Liver (tissue), 3 donors: ENCODE measurements at regions not wholly inside any gene's neighbourhood (a gene's known extent, or its start where the extent isn't known, plus 50 kb on each side); places are given as distances from the start of the nearest gene placed in this dataset.
"Not testable (repeated sequence)": the region's sequence is repeated elsewhere in the genome, so short reads cannot be mapped to it uniquely, and the experiment has no call there.

ENCODE experiments used
- GABPA ChIP-seq, 2 donors: IDR thresholded peaks in 1 of 2; conservative IDR thresholded peaks in 1 of 2; 2 replicates each; pipeline ENCODE4 v1.6.1; 2016; ENCODE audit warnings: antibody characterized with exemption in 2 of 2, mild to moderate bottlenecking in 1 of 2, moderate library complexity in 1 of 2
- HNF4A ChIP-seq, 2 donors: conservative IDR thresholded peaks; 2 replicates each; pipeline ENCODE4 v1.6.1; 2016; ENCODE audit warnings: antibody characterized with exemption in 2 of 2, mild to moderate bottlenecking in 2 of 2
- JUND ChIP-seq, 2 donors: IDR thresholded peaks; 2 replicates each; pipeline ENCODE4 v1.6.1; 2016; ENCODE audit warnings: antibody characterized with exemption in 2 of 2
- RXRA ChIP-seq, 2 donors: IDR thresholded peaks; 2 replicates each; pipeline ENCODE4 v1.6.1; 2017 to 2018; ENCODE audit warnings: antibody characterized with exemption in 2 of 2, mild to moderate bottlenecking in 1 of 2
- SP1 ChIP-seq: IDR thresholded peaks from 2 replicates; pipeline ENCODE4 v1.6.1; 2018; ENCODE audit warnings: antibody characterized with exemption, mild to moderate bottlenecking
- TAF1 ChIP-seq: conservative IDR thresholded peaks from 2 replicates; pipeline ENCODE4 v1.6.1; 2016; ENCODE audit warnings: antibody characterized with exemption, mild to moderate bottlenecking
- TF ChIP-seq, protein P1 (sequence below): fragments of 150-350 bp; IDR thresholded peaks from 2 replicates; pipeline ENCODE4 v1.5.1; 2017; ENCODE audit warnings: improper control_type of control experiment, low read depth, low read length; ENCODE audit not compliant: missing input control
- TF ChIP-seq, protein P2 (sequence below): IDR thresholded peaks from 2 replicates; pipeline ENCODE4 v1.6.1; 2016; ENCODE audit warnings: antibody characterized with exemption, mild to moderate bottlenecking
- TF ChIP-seq, protein P3 (sequence below): IDR thresholded peaks from 2 replicates; pipeline ENCODE4 v1.6.1; 2016; ENCODE audit warnings: antibody characterized with exemption
- donor health status: healthy.
- donor health status: healthy.

DNA sequence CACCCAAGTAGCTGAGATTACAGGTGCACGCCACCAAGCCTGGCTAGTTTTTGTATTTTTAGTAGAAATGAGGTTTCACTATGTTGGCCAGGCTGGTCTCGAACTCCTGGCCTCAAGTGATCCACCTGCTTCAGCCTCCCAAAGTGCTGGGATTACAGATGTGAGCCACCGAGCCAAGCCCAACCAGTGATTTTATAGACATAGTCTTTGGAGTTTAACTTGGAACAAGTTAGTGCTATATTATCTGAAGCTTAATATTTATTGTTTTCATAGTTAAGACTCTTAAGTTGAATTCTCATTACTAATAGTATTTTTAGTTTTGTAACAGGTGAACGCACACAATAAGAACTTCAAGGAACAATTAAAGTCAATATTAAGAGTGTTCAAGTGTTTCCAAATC is 122.1 kb downstream of the SPAG6 start:
- TF ChIP-seq, protein P1, sequence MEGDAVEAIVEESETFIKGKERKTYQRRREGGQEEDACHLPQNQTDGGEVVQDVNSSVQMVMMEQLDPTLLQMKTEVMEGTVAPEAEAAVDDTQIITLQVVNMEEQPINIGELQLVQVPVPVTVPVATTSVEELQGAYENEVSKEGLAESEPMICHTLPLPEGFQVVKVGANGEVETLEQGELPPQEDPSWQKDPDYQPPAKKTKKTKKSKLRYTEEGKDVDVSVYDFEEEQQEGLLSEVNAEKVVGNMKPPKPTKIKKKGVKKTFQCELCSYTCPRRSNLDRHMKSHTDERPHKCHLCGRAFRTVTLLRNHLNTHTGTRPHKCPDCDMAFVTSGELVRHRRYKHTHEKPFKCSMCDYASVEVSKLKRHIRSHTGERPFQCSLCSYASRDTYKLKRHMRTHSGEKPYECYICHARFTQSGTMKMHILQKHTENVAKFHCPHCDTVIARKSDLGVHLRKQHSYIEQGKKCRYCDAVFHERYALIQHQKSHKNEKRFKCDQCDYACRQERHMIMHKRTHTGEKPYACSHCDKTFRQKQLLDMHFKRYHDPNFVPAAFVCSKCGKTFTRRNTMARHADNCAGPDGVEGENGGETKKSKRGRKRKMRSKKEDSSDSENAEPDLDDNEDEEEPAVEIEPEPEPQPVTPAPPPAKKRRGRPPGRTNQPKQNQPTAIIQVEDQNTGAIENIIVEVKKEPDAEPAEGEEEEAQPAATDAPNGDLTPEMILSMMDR: not testable (repeated sequence)
- TF ChIP-seq JUND (IDR thresholded peaks at IDR 0.05); HNF4A (conservative IDR thresholded peaks at IDR 0.05); TAF1; RXRA (IDR thresholded peaks at IDR 0.05); GABPA (IDR thresholded peaks at IDR 0.05 in 1 of 2, conservative IDR thresholded peaks at IDR 0.05 in 1 of 2); SP1: not testable (repeated sequence)
- TF ChIP-seq, protein P2, sequence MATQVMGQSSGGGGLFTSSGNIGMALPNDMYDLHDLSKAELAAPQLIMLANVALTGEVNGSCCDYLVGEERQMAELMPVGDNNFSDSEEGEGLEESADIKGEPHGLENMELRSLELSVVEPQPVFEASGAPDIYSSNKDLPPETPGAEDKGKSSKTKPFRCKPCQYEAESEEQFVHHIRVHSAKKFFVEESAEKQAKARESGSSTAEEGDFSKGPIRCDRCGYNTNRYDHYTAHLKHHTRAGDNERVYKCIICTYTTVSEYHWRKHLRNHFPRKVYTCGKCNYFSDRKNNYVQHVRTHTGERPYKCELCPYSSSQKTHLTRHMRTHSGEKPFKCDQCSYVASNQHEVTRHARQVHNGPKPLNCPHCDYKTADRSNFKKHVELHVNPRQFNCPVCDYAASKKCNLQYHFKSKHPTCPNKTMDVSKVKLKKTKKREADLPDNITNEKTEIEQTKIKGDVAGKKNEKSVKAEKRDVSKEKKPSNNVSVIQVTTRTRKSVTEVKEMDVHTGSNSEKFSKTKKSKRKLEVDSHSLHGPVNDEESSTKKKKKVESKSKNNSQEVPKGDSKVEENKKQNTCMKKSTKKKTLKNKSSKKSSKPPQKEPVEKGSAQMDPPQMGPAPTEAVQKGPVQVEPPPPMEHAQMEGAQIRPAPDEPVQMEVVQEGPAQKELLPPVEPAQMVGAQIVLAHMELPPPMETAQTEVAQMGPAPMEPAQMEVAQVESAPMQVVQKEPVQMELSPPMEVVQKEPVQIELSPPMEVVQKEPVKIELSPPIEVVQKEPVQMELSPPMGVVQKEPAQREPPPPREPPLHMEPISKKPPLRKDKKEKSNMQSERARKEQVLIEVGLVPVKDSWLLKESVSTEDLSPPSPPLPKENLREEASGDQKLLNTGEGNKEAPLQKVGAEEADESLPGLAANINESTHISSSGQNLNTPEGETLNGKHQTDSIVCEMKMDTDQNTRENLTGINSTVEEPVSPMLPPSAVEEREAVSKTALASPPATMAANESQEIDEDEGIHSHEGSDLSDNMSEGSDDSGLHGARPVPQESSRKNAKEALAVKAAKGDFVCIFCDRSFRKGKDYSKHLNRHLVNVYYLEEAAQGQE: not testable (repeated sequence)
- TF ChIP-seq, protein P3, sequence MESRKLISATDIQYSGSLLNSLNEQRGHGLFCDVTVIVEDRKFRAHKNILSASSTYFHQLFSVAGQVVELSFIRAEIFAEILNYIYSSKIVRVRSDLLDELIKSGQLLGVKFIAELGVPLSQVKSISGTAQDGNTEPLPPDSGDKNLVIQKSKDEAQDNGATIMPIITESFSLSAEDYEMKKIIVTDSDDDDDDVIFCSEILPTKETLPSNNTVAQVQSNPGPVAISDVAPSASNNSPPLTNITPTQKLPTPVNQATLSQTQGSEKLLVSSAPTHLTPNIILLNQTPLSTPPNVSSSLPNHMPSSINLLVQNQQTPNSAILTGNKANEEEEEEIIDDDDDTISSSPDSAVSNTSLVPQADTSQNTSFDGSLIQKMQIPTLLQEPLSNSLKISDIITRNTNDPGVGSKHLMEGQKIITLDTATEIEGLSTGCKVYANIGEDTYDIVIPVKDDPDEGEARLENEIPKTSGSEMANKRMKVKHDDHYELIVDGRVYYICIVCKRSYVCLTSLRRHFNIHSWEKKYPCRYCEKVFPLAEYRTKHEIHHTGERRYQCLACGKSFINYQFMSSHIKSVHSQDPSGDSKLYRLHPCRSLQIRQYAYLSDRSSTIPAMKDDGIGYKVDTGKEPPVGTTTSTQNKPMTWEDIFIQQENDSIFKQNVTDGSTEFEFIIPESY: not testable (repeated sequence)
